ACC112 (cell line): ENCODE measurements at regions not wholly inside any gene's neighbourhood (a gene's known extent, or its start where the extent isn't known, plus 50 kb on each side); places are given as distances from the start of the nearest gene placed in this dataset.

Experiments
- H2AFZ ChIP-seq: fragments of 200-600 bp; sonication (generic); one replicate; pipeline ENCODE4 v1.6.0; 2017; ENCODE audit warnings: antibody characterized with exemption, low read length; ENCODE audit not compliant: unreplicated experiment
- H3K27ac ChIP-seq: fragments of 200-600 bp; sonication (generic); 2 replicates; pipeline ENCODE4 v1.5.1; 2014; ENCODE audit warnings: low read depth, mild to moderate bottlenecking, antibody characterized with exemption, low read length, moderate library complexity
- H3K27me3 ChIP-seq: fragments of 200-600 bp; sonication (generic); 2 replicates; pipeline ENCODE4 v1.6.1; 2014; ENCODE audit warnings: mild to moderate bottlenecking, antibody characterized with exemption, low read length, moderate library complexity, mixed read lengths; ENCODE audit not compliant: insufficient read depth
- H3K36me3 ChIP-seq: fragments of 200-600 bp; sonication (generic); 2 replicates; pipeline ENCODE4 v1.6.1; 2016; ENCODE audit warnings: mild to moderate bottlenecking, antibody characterized with exemption, low read length, moderate library complexity, mixed read lengths; ENCODE audit not compliant: insufficient read depth
- H3K4me1 ChIP-seq: fragments of 200-600 bp; sonication (generic); one replicate; pipeline ENCODE4 v1.6.1; 2016; ENCODE audit warnings: low read length, mixed read lengths; ENCODE audit not compliant: insufficient read depth, unreplicated experiment, control insufficient read depth
- H3K4me3 ChIP-seq: fragments of 200-600 bp; sonication (generic); 2 replicates; pipeline ENCODE4 v1.5.1; 2014; ENCODE audit warnings: mild to moderate bottlenecking, low read depth, low read length
- H3K79me2 ChIP-seq: fragments of 200-600 bp; sonication (generic); one replicate; pipeline ENCODE4 v1.6.0; 2016; ENCODE audit warnings: low read length; ENCODE audit not compliant: control insufficient read depth, unreplicated experiment, insufficient read depth

GRCh38 chr6:77361018-77361417 is 102.3 kb downstream of the HTR1B start:
- H3K27ac ChIP-seq: no peak overlapping the region
- H3K36me3 ChIP-seq: peaks cover 4% of the 10 kb centered on the region; the same call in 1 of the 2 replicates

GRCh38 chr6:77356821-77357220 is 106.5 kb downstream of the HTR1B start:
- Histone ChIP-seq H3K36me3 (no peaks in the 10 kb centered on the region), H3K27ac (no peak overlapping the region), H3K4me1 (no peaks in the 10 kb centered on the region), H2AFZ (no peak overlapping the region), H3K4me3 (no peak overlapping the region), H3K27me3 (no peaks in the 10 kb centered on the region), H3K79me2 (no peaks in the 10 kb centered on the region)

More at GRCh38 chr6:77361018-77361417, 102.3 kb downstream of the HTR1B start:
- Histone ChIP-seq H3K4me1 (no peaks in the 10 kb centered on the region), H2AFZ (no peak overlapping the region), H3K4me3 (no peak overlapping the region), H3K79me2 (no peaks in the 10 kb centered on the region), H3K27me3 (no peaks in the 10 kb centered on the region)

- no peaks in the 10 kb centered on the region for H3K4me1 ChIP-seq
- H3K4me3 ChIP-seq: no peak overlapping the region
- no peaks in the 10 kb centered on the region for H3K27me3 ChIP-seq
- H2AFZ ChIP-seq: no peak overlapping the region
- no peaks in the 10 kb centered on the region for H3K36me3 ChIP-seq
- no peaks in the 10 kb centered on the region for H3K79me2 ChIP-seq
- H3K27ac ChIP-seq: no peak overlapping the region
Measured at GRCh38 chr6:77354581-77354980, 108.7 kb downstream of the HTR1B start.

- Histone ChIP-seq H3K36me3 (no peaks in the 10 kb centered on the region), H3K4me3 (no peak overlapping the region), H3K4me1 (no peaks in the 10 kb centered on the region), H3K27me3 (no peaks in the 10 kb centered on the region), H3K27ac (no peak overlapping the region), H3K79me2 (no peaks in the 10 kb centered on the region), H2AFZ (no peak overlapping the region)
Measured at GRCh38 chr6:77353129-77353528, 110.2 kb downstream of the HTR1B start.

- Histone ChIP-seq H2AFZ (no peak overlapping the region), H3K4me1 (no peaks in the 10 kb centered on the region), H3K4me3 (no peak overlapping the region), H3K36me3 (no peaks in the 10 kb centered on the region), H3K27ac (no peak overlapping the region), H3K79me2 (no peaks in the 10 kb centered on the region), H3K27me3 (no peaks in the 10 kb centered on the region)
Measured at GRCh38 chr6:77341058-77341986, 122.0 kb downstream of the HTR1B start.

- no peaks in the 10 kb centered on the region for H3K4me1 ChIP-seq
- H2AFZ ChIP-seq: no peak overlapping the region
- H3K27ac ChIP-seq: no peak overlapping the region
- H3K79me2 ChIP-seq: no peaks in the 10 kb centered on the region
- H3K27me3 ChIP-seq: no peaks in the 10 kb centered on the region
- no peaks in the 10 kb centered on the region for H3K36me3 ChIP-seq
- no peak overlapping the region for H3K4me3 ChIP-seq
Measured at GRCh38 chr6:77340331-77340730, 123.0 kb downstream of the HTR1B start.

GRCh38 chr6:77339926-77340325 is 123.4 kb downstream of the HTR1B start:
- Histone ChIP-seq H3K27ac (no peak overlapping the region), H3K4me3 (no peak overlapping the region), H3K4me1 (no peaks in the 10 kb centered on the region), H3K36me3 (no peaks in the 10 kb centered on the region), H3K79me2 (no peaks in the 10 kb centered on the region), H2AFZ (no peak overlapping the region), H3K27me3 (no peaks in the 10 kb centered on the region)

GRCh38 chr6:77337392-77337791 is 125.9 kb downstream of the HTR1B start:
- H3K36me3 ChIP-seq: no peaks in the 10 kb centered on the region
- H3K4me3 ChIP-seq: no peak overlapping the region
- no peak overlapping the region for H2AFZ ChIP-seq

GRCh38 chr6:77334093-77334492 is 129.2 kb downstream of the HTR1B start:
- Histone ChIP-seq H3K79me2 (no peaks in the 10 kb centered on the region), H3K27ac (no peak overlapping the region), H3K4me1 (no peaks in the 10 kb centered on the region), H3K36me3 (no peaks in the 10 kb centered on the region), H2AFZ (no peak overlapping the region), H3K4me3 (no peak overlapping the region), H3K27me3 (no peaks in the 10 kb centered on the region)

More at GRCh38 chr6:77337392-77337791, 125.9 kb downstream of the HTR1B start:
- Histone ChIP-seq H3K27me3 (no peaks in the 10 kb centered on the region), H3K4me1 (no peaks in the 10 kb centered on the region), H3K27ac (no peak overlapping the region), H3K79me2 (no peaks in the 10 kb centered on the region)

- no peak overlapping the region for H3K27ac ChIP-seq
- no peak overlapping the region for H2AFZ ChIP-seq
- H3K27me3 ChIP-seq: no peaks in the 10 kb centered on the region
- no peak overlapping the region for H3K4me3 ChIP-seq
- H3K4me1 ChIP-seq: no peaks in the 10 kb centered on the region
- H3K36me3 ChIP-seq: no peaks in the 10 kb centered on the region
- no peaks in the 10 kb centered on the region for H3K79me2 ChIP-seq
Measured at GRCh38 chr6:77332915-77333623, 130.2 kb downstream of the HTR1B start.
